ENCODE measurements at regions not wholly inside any gene's neighbourhood (a gene's known extent, or its start where the extent isn't known, plus 50 kb on each side); places are given as distances from the start of the nearest gene placed in this dataset.

GRCh38 chr12:125685915-125686314, 620.7 kb downstream of the AACS start:
- no peaks in the 10 kb centered on the region for H3K36me3 ChIP-seq
- DNase-seq, result no peak
- no peaks in the 10 kb centered on the region for H3K9me3 ChIP-seq (replicated peaks)
- no peak overlapping the region for H3K27ac ChIP-seq
- no peaks in the 10 kb centered on the region for H3K4me1 ChIP-seq
- H3K4me3 ChIP-seq, result no peak overlapping the region
- H3K27me3 ChIP-seq, result no peaks in the 10 kb centered on the region

GRCh38 chr12:125687403-125687802, 622.2 kb downstream of the AACS start:
- no peaks in the 10 kb centered on the region for H3K9me3 ChIP-seq (replicated peaks)
- H3K4me1 ChIP-seq, result no peaks in the 10 kb centered on the region
- DNase-seq, result no peak
- no peaks in the 10 kb centered on the region for H3K27me3 ChIP-seq
- H3K27ac ChIP-seq, result no peak overlapping the region
- H3K36me3 ChIP-seq, result no peaks in the 10 kb centered on the region
- no peak overlapping the region for H3K4me3 ChIP-seq

- H3K9me3 ChIP-seq (replicated peaks), result no peaks in the 10 kb centered on the region
- DNase-seq, result no peak
These were observed 622.6 kb downstream of the AACS start for GRCh38 chr12:125687820-125688219.

GRCh38 chr12:125688223-125688622, 623.0 kb downstream of the AACS start:
- no peaks in the 10 kb centered on the region for H3K4me1 ChIP-seq
- no peak overlapping the region for H3K4me3 ChIP-seq
- DNase-seq, result no peak
- H3K27me3 ChIP-seq, result no peaks in the 10 kb centered on the region
- H3K27ac ChIP-seq, result no peak overlapping the region
- H3K9me3 ChIP-seq (replicated peaks), result no peaks in the 10 kb centered on the region
- H3K36me3 ChIP-seq, result no peaks in the 10 kb centered on the region

More at GRCh38 chr12:125687820-125688219, 622.6 kb downstream of the AACS start:
- no peaks in the 10 kb centered on the region for H3K4me1 ChIP-seq
- H3K27me3 ChIP-seq, result no peaks in the 10 kb centered on the region
- H3K27ac ChIP-seq, result no peak overlapping the region
- no peak overlapping the region for H3K4me3 ChIP-seq
- no peaks in the 10 kb centered on the region for H3K36me3 ChIP-seq

- Histone ChIP-seq H3K4me3 (no peak overlapping the region), H3K27ac (no peak overlapping the region), H3K9me3 (replicated peaks) (no peaks in the 10 kb centered on the region), H3K4me1 (no peaks in the 10 kb centered on the region), H3K27me3 (no peaks in the 10 kb centered on the region), H3K36me3 (no peaks in the 10 kb centered on the region)
- DNase-seq, result no peak
These were observed 623.6 kb downstream of the AACS start for GRCh38 chr12:125688881-125689280.

GRCh38 chr12:125689576-125690410, 624.6 kb downstream of the AACS start:
- no peaks in the 10 kb centered on the region for H3K9me3 ChIP-seq (replicated peaks)
- no peaks in the 10 kb centered on the region for H3K4me1 ChIP-seq

GRCh38 chr12:125690841-125691240, 625.6 kb downstream of the AACS start:
- Histone ChIP-seq H3K4me1 (no peaks in the 10 kb centered on the region), H3K27me3 (no peaks in the 10 kb centered on the region), H3K27ac (no peak overlapping the region), H3K4me3 (no peak overlapping the region), H3K36me3 (no peaks in the 10 kb centered on the region), H3K9me3 (replicated peaks) (no peaks in the 10 kb centered on the region)
- no peak for DNase-seq

More at GRCh38 chr12:125689576-125690410, 624.6 kb downstream of the AACS start:
- Histone ChIP-seq H3K27ac (no peak overlapping the region), H3K36me3 (no peaks in the 10 kb centered on the region), H3K4me3 (no peak overlapping the region), H3K27me3 (no peaks in the 10 kb centered on the region)
- no peak for DNase-seq

- Histone ChIP-seq H3K9me3 (replicated peaks) (no peaks in the 10 kb centered on the region), H3K27me3 (no peaks in the 10 kb centered on the region), H3K36me3 (no peaks in the 10 kb centered on the region), H3K27ac (no peak overlapping the region), H3K4me3 (no peak overlapping the region), H3K4me1 (no peaks in the 10 kb centered on the region)
- peak; percentile 15 to 50 for DNase-seq
These were observed 630.8 kb downstream of the AACS start for GRCh38 chr12:125696054-125696453.

- H3K4me3 ChIP-seq, result no peak overlapping the region
- H3K4me1 ChIP-seq, result no peaks in the 10 kb centered on the region
- DNase-seq, result no peak
- no peak overlapping the region for H3K27ac ChIP-seq
- no peaks in the 10 kb centered on the region for H3K27me3 ChIP-seq
- H3K36me3 ChIP-seq, result no peaks in the 10 kb centered on the region
- no peaks in the 10 kb centered on the region for H3K9me3 ChIP-seq (replicated peaks)
These were observed 639.6 kb downstream of the AACS start for GRCh38 chr12:125704803-125705202.

GRCh38 chr12:125720961-125721360, 655.7 kb downstream of the AACS start:
- Histone ChIP-seq H3K9me3 (replicated peaks) (no peaks in the 10 kb centered on the region), H3K27me3 (no peaks in the 10 kb centered on the region), H3K36me3 (no peaks in the 10 kb centered on the region), H3K27ac (no peak overlapping the region), H3K4me1 (no peaks in the 10 kb centered on the region), H3K4me3 (no peak overlapping the region)
- DNase-seq, result no peak

- DNase-seq, result peak in 1 of 2 experiments; percentile 3
- Histone ChIP-seq H3K4me3 (no peak overlapping the region), H3K27ac (no peak overlapping the region), H3K36me3 (no peaks in the 10 kb centered on the region), H3K9me3 (replicated peaks) (no peaks in the 10 kb centered on the region), H3K27me3 (no peaks in the 10 kb centered on the region), H3K4me1 (no peaks in the 10 kb centered on the region)
These were observed 668.9 kb downstream of the AACS start for GRCh38 chr12:125734137-125734536.

- no peak overlapping the region for H3K27ac ChIP-seq
- no peaks in the 10 kb centered on the region for H3K36me3 ChIP-seq
- no peak for DNase-seq
- H3K9me3 ChIP-seq (replicated peaks), result no peaks in the 10 kb centered on the region
- no peaks in the 10 kb centered on the region for H3K27me3 ChIP-seq
- H3K4me1 ChIP-seq, result no peaks in the 10 kb centered on the region
- no peak overlapping the region for H3K4me3 ChIP-seq
These were observed 673.0 kb downstream of the AACS start for GRCh38 chr12:125738211-125738610.

- Histone ChIP-seq H3K4me3 (no peak overlapping the region), H3K9me3 (replicated peaks) (no peaks in the 10 kb centered on the region), H3K4me1 (no peaks in the 10 kb centered on the region), H3K27ac (no peak overlapping the region), H3K27me3 (no peaks in the 10 kb centered on the region), H3K36me3 (no peaks in the 10 kb centered on the region)
- no peak for DNase-seq
These were observed 677.2 kb downstream of the AACS start for GRCh38 chr12:125742413-125742812.

GRCh38 chr12:125744201-125744600, 679.0 kb downstream of the AACS start:
- H3K27me3 ChIP-seq, result no peaks in the 10 kb centered on the region
- H3K4me1 ChIP-seq, result no peaks in the 10 kb centered on the region
- no peak for DNase-seq
- no peak overlapping the region for H3K27ac ChIP-seq
- H3K9me3 ChIP-seq (replicated peaks), result no peaks in the 10 kb centered on the region
- H3K4me3 ChIP-seq, result no peak overlapping the region
- no peaks in the 10 kb centered on the region for H3K36me3 ChIP-seq

GRCh38 chr12:125755512-125755911, 690.3 kb downstream of the AACS start:
- H3K4me3 ChIP-seq, result no peak overlapping the region
- no peaks in the 10 kb centered on the region for H3K36me3 ChIP-seq
- no peaks in the 10 kb centered on the region for H3K27me3 ChIP-seq
- DNase-seq, result no peak
- no peak overlapping the region for H3K27ac ChIP-seq
- H3K9me3 ChIP-seq (replicated peaks), result no peaks in the 10 kb centered on the region
- H3K4me1 ChIP-seq, result no peaks in the 10 kb centered on the region

- no peak overlapping the region for H3K27ac ChIP-seq
- H3K27me3 ChIP-seq, result no peaks in the 10 kb centered on the region; the same call in 1 of the 2 replicates
- no peaks in the 10 kb centered on the region for H3K36me3 ChIP-seq
- no peaks in the 10 kb centered on the region for H3K9me3 ChIP-seq (replicated peaks)
- no peak for DNase-seq
- H3K4me1 ChIP-seq, result no peaks in the 10 kb centered on the region
- no peak overlapping the region for H3K4me3 ChIP-seq
These were observed 700.9 kb downstream of the AACS start for GRCh38 chr12:125766091-125766490.

Measured in SJCRH30 (cell line).